ENCODE measurements at regions not wholly inside any gene's neighbourhood (a gene's known extent, or its start where the extent isn't known, plus 50 kb on each side); places are given as distances from the start of the nearest gene placed in this dataset.

- FAIRE-seq (no peak), DNase-seq (no peak)
- Histone ChIP-seq H3K9me3 (ENCODE audit: control insufficient read depth in 2 of 3, insufficient read depth in 1 of 3, low read length in 3 of 3) (no peaks in the 10 kb centered on the region), H3K27ac (ENCODE audit: low read depth in 2 of 2, low read length in 2 of 2) (no peak overlapping the region), H3K4me1 (ENCODE audit: control insufficient read depth in 2 of 3, insufficient read depth in 2 of 3, low read depth in 1 of 3, low read length in 3 of 3) (peaks cover 2 to 4% (median 4%) of the 10 kb centered on the region in 3 donors), H3K9ac (ENCODE audit: low read length in 3 of 3) (no peak overlapping the region), H3K27me3 (ENCODE audit: control insufficient read depth, insufficient read depth, low read length) (no peaks in the 10 kb centered on the region), H3K4me3 (ENCODE audit: low read length in 3 of 3) (no peak overlapping the region), H3K36me3 (ENCODE audit: control insufficient read depth in 2 of 3, insufficient read depth in 3 of 3, low read length in 3 of 3) (no peaks in the 10 kb centered on the region)
- intact Hi-C loops (cut with DNase I) = no loop called here
- TF ChIP-seq, protein P1, sequence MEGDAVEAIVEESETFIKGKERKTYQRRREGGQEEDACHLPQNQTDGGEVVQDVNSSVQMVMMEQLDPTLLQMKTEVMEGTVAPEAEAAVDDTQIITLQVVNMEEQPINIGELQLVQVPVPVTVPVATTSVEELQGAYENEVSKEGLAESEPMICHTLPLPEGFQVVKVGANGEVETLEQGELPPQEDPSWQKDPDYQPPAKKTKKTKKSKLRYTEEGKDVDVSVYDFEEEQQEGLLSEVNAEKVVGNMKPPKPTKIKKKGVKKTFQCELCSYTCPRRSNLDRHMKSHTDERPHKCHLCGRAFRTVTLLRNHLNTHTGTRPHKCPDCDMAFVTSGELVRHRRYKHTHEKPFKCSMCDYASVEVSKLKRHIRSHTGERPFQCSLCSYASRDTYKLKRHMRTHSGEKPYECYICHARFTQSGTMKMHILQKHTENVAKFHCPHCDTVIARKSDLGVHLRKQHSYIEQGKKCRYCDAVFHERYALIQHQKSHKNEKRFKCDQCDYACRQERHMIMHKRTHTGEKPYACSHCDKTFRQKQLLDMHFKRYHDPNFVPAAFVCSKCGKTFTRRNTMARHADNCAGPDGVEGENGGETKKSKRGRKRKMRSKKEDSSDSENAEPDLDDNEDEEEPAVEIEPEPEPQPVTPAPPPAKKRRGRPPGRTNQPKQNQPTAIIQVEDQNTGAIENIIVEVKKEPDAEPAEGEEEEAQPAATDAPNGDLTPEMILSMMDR (IDR thresholded peaks at IDR 0.05; ENCODE audit: borderline replicate concordance, extremely low read depth, insufficient read depth) = no peak
Measured at GRCh38 chr21:16568244-16568643, 838.5 kb downstream of the USP25 start.

DNA sequence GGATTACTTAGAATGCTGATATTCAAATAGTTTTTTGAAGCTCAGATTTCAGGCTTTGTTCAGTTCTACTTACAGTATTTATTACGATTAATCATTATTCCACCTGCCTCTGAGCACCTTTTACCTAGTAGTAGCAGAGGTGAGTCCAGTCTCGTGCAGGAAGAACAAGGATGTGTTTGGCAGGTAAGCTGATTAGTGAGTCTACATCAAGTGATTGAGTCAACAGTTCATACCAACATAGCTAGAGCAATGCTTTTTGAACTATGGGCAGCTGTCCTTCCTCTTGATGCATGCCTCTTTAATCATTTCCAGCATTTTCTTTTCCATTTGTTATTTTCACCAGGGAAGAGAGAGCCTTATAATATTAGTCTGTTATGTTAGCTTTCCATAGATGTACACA is 838.9 kb downstream of the USP25 start:
- no peak for FAIRE-seq
- Histone ChIP-seq H3K36me3 (ENCODE audit: control insufficient read depth in 2 of 3, insufficient read depth in 3 of 3, low read length in 3 of 3) (no peaks in the 10 kb centered on the region), H3K9me3 (ENCODE audit: control insufficient read depth in 2 of 3, insufficient read depth in 1 of 3, low read length in 3 of 3) (no peaks in the 10 kb centered on the region), H3K4me1 (ENCODE audit: control insufficient read depth in 2 of 3, insufficient read depth in 2 of 3, low read depth in 1 of 3, low read length in 3 of 3) (peaks cover 2 to 4% (median 3%) of the 10 kb centered on the region in 3 donors), H3K9ac (ENCODE audit: low read length in 3 of 3) (no peak overlapping the region), H3K4me3 (ENCODE audit: low read length in 3 of 3) (no peak overlapping the region), H3K27ac (ENCODE audit: low read depth in 2 of 2, low read length in 2 of 2) (no peak overlapping the region), H3K27me3 (ENCODE audit: control insufficient read depth, insufficient read depth, low read length) (no peaks in the 10 kb centered on the region)
- TF ChIP-seq, protein P1 (IDR thresholded peaks at IDR 0.05; ENCODE audit: borderline replicate concordance, extremely low read depth, insufficient read depth) = no peak
- no peak for DNase-seq
- intact Hi-C loops (cut with DNase I) = no loop called here

DNA sequence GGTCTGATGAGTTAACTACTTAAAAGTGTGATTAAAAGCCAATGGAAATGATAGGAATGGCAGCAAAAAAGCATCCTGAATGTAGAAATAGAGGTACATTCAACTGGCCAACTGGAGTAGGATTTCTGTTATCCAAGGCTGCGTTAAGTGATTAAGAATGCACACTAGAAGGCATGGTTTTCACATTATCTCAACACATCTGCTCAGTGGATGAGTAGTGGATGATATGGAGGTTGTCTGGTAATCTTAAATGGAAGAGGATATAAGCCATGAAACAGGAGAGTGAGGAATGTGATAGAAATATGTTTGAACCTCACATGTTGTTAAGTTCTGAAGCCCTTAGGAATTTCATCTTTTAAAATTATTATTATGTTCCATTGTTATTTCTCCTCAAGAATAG is 839.9 kb downstream of the USP25 start:
- TF ChIP-seq, protein P1 (IDR thresholded peaks at IDR 0.05; ENCODE audit: borderline replicate concordance, extremely low read depth, insufficient read depth) = no peak
- FAIRE-seq (no peak), DNase-seq (no peak)
- H3K4me3 ChIP-seq (ENCODE audit: low read length in 3 of 3) = no peak overlapping the region
- intact Hi-C loops (cut with DNase I) = no loop called here
- no peak overlapping the region for H3K27ac ChIP-seq (ENCODE audit: low read depth in 2 of 2, low read length in 2 of 2)
- no peaks in the 10 kb centered on the region for H3K36me3 ChIP-seq (ENCODE audit: control insufficient read depth in 2 of 3, insufficient read depth in 3 of 3, low read length in 3 of 3)
- H3K9ac ChIP-seq (ENCODE audit: low read length in 3 of 3) = no peak overlapping the region
- H3K9me3 ChIP-seq (ENCODE audit: control insufficient read depth in 2 of 3, insufficient read depth in 1 of 3, low read length in 3 of 3) = no peaks in the 10 kb centered on the region
- H3K27me3 ChIP-seq (ENCODE audit: control insufficient read depth, insufficient read depth, low read length) = no peaks in the 10 kb centered on the region
- peaks cover 2 to 4% (median 2%) of the 10 kb centered on the region in 3 donors for H3K4me1 ChIP-seq (ENCODE audit: control insufficient read depth in 2 of 3, insufficient read depth in 2 of 3, low read depth in 1 of 3, low read length in 3 of 3)

DNA sequence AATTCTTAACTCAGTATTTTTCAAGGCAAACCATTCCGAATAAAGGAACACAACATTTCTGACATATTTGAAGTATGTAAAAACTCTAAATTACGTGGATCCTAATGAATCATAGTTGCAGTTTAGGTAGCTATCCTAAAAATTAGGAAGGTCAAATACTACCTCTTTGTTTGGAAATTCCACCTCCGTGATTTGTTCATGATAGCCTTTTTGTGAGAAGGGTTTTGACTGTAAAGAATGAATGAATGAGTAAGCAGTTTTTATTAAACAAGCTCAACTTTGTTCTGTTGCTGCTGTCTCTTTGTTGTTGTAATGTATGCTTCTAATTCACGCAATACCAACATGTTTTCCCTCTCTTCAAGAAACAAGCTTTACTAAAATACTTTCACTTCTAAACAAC is 840.4 kb downstream of the USP25 start:
- TF ChIP-seq, protein P1 (IDR thresholded peaks at IDR 0.05; ENCODE audit: borderline replicate concordance, extremely low read depth, insufficient read depth) = no peak
- intact Hi-C loops (cut with DNase I) = no loop called here
- no peak overlapping the region for H3K27ac ChIP-seq (ENCODE audit: low read depth in 2 of 2, low read length in 2 of 2)
- H3K4me3 ChIP-seq (ENCODE audit: low read length in 3 of 3) = no peak overlapping the region
- no peaks in the 10 kb centered on the region for H3K9me3 ChIP-seq (ENCODE audit: control insufficient read depth in 2 of 3, insufficient read depth in 1 of 3, low read length in 3 of 3)
- DNase-seq (no peak), FAIRE-seq (no peak)
- no peak overlapping the region for H3K9ac ChIP-seq (ENCODE audit: low read length in 3 of 3)
- H3K36me3 ChIP-seq (ENCODE audit: control insufficient read depth in 2 of 3, insufficient read depth in 3 of 3, low read length in 3 of 3) = no peaks in the 10 kb centered on the region
- no peaks in the 10 kb centered on the region for H3K27me3 ChIP-seq (ENCODE audit: control insufficient read depth, insufficient read depth, low read length)
- peaks cover 2 to 4% (median 2%) of the 10 kb centered on the region in 3 donors for H3K4me1 ChIP-seq (ENCODE audit: control insufficient read depth in 2 of 3, insufficient read depth in 2 of 3, low read depth in 1 of 3, low read length in 3 of 3)
